ENCODE measurements at regions not wholly inside any gene's neighbourhood (a gene's known extent, or its start where the extent isn't known, plus 50 kb on each side); places are given as distances from the start of the nearest gene placed in this dataset.

GRCh38 chr12:112559784-112560183 lies 141.0 kb downstream of the PTPN11 start:
- DNase-seq (no peak), ATAC-seq (ENCODE audit: low read depth in 2 of 2) (no peak)
- Mint-ChIP-seq H3K4me3 (no peak overlapping the region), H3K9me3 (peaks cover 0 to 3% (median 0%) of the 10 kb centered on the region in 7 donors), H3K27ac (no peak overlapping the region), H3K27me3 (peaks cover 16% of the 10 kb centered on the region), H3K4me1 (peaks cover 0 to 2% (median 0%) of the 10 kb centered on the region in 4 donors), H3K36me3 (no peaks in the 10 kb centered on the region)
- Histone ChIP-seq H3K36me3 (ENCODE audit: control insufficient read depth, insufficient read depth, low read length) (no peaks in the 10 kb centered on the region), H3K27ac (ENCODE audit: insufficient read depth, low read length, poor library complexity, severe bottlenecking) (no peak overlapping the region), H3K4me3 (ENCODE audit: low read depth, low read length) (no peak overlapping the region), H3K9me3 (ENCODE audit: control insufficient read depth in 2 of 2, low read length in 2 of 2) (no peaks in the 10 kb centered on the region), H3K27me3 (ENCODE audit: control insufficient read depth, insufficient read depth, low read length) (peaks cover 5% of the 10 kb centered on the region), H3K4me1 (ENCODE audit: control insufficient read depth, insufficient read depth, low read length, poor library complexity, severe bottlenecking) (no peaks in the 10 kb centered on the region)

GRCh38 chr12:112564160-112564784 lies 145.5 kb downstream of the PTPN11 start:
- H3K27ac Mint-ChIP-seq = no peak overlapping the region
- Histone ChIP-seq H3K4me1 (ENCODE audit: control insufficient read depth, insufficient read depth, low read length, poor library complexity, severe bottlenecking) (no peaks in the 10 kb centered on the region), H3K9me3 (ENCODE audit: control insufficient read depth in 2 of 2, low read length in 2 of 2) (no peaks in the 10 kb centered on the region), H3K4me3 (ENCODE audit: low read depth, low read length) (no peak overlapping the region), H3K27ac (ENCODE audit: insufficient read depth, low read length, poor library complexity, severe bottlenecking) (no peak overlapping the region), H3K27me3 (ENCODE audit: control insufficient read depth, insufficient read depth, low read length) (peaks cover 2% of the 10 kb centered on the region), H3K36me3 (ENCODE audit: control insufficient read depth, insufficient read depth, low read length) (no peaks in the 10 kb centered on the region)
- no peaks in the 10 kb centered on the region for H3K36me3 Mint-ChIP-seq
- ATAC-seq (ENCODE audit: low read depth in 2 of 2) (no peak), DNase-seq (no peak)
- H3K27me3 Mint-ChIP-seq = peaks cover 15% of the 10 kb centered on the region
- no peak overlapping the region for H3K4me3 Mint-ChIP-seq
- peaks cover 0 to 2% (median 0%) of the 10 kb centered on the region in 4 donors for H3K4me1 Mint-ChIP-seq
- H3K9me3 Mint-ChIP-seq = peaks cover 0 to 8% (median 0%) of the 10 kb centered on the region in 7 donors

DNA sequence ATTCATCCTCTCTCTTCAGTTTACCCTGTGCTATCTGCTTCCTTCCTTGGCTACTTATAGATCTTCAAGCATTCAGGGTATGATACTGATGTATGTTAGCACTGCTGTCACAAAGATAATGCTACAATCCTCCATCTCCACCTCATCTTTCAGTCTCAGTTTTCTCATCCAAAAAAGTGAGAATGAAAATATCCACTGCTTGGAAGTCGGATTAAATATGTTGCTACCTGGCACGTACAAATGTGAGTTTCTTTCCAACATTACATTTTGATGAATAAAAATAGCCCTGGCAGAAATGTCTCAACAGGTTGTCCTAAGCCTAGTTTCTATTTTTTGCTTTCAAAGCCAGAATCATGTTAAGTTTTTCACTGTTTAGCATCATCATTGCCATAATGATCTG lies 149.9 kb downstream of the PTPN11 start:
- peaks cover 12% of the 10 kb centered on the region for H3K27me3 ChIP-seq (ENCODE audit: control insufficient read depth, insufficient read depth, low read length)
- Mint-ChIP-seq H3K9me3 (peaks cover 0 to 5% (median 0%) of the 10 kb centered on the region in 7 donors), H3K36me3 (no peaks in the 10 kb centered on the region), H3K27ac (peak overlapping the region in 1 of 3 donors; percentile 5), H3K27me3 (peaks cover 42% of the 10 kb centered on the region), H3K4me1 (no peaks in the 10 kb centered on the region), H3K4me3 (no peak overlapping the region)
- H3K27ac ChIP-seq (ENCODE audit: insufficient read depth, low read length, poor library complexity, severe bottlenecking) = no peak overlapping the region
- no peaks in the 10 kb centered on the region for H3K36me3 ChIP-seq (ENCODE audit: control insufficient read depth, insufficient read depth, low read length)
- no peak overlapping the region for H3K4me3 ChIP-seq (ENCODE audit: low read depth, low read length)
- no peak for DNase-seq
- no peaks in the 10 kb centered on the region for H3K4me1 ChIP-seq (ENCODE audit: control insufficient read depth, insufficient read depth, low read length, poor library complexity, severe bottlenecking)
- H3K9me3 ChIP-seq (ENCODE audit: control insufficient read depth in 2 of 2, low read length in 2 of 2) = no peaks in the 10 kb centered on the region
- no peak for ATAC-seq (ENCODE audit: low read depth in 2 of 2)

DNA sequence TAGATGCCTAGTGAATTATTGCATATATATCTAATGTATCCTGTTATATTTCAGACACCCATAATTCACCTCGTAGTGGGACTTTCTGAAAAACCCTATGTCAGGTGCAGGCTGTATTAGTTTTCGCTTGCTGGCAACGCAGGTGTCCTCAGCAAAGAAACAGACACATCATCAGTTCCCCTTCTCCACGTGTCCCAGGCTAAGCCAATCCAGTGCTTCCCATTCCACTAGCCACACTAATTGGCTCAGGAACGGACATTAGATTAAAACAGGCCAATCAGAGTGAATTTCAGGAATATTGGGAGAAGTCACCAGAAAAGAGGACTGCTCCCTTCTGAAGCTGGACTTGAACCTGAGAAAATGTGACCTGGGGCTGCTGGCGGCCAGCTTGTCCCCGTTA lies 151.3 kb downstream of the PTPN11 start:
- Histone ChIP-seq H3K27ac (ENCODE audit: insufficient read depth, low read length, poor library complexity, severe bottlenecking) (no peak overlapping the region), H3K36me3 (ENCODE audit: control insufficient read depth, insufficient read depth, low read length) (no peaks in the 10 kb centered on the region), H3K27me3 (ENCODE audit: control insufficient read depth, insufficient read depth, low read length) (peaks cover 12% of the 10 kb centered on the region), H3K4me1 (ENCODE audit: control insufficient read depth, insufficient read depth, low read length, poor library complexity, severe bottlenecking) (no peaks in the 10 kb centered on the region), H3K9me3 (ENCODE audit: control insufficient read depth in 2 of 2, low read length in 2 of 2) (no peaks in the 10 kb centered on the region), H3K4me3 (ENCODE audit: low read depth, low read length) (no peak overlapping the region)
- Mint-ChIP-seq H3K4me1 (no peaks in the 10 kb centered on the region), H3K27me3 (peaks cover 38% of the 10 kb centered on the region), H3K36me3 (no peaks in the 10 kb centered on the region), H3K27ac (no peak overlapping the region), H3K9me3 (peaks cover 0 to 5% (median 0%) of the 10 kb centered on the region in 7 donors), H3K4me3 (no peak overlapping the region)
- no peak for ATAC-seq (ENCODE audit: low read depth in 2 of 2)
- DNase-seq = no peak

- H3K36me3 ChIP-seq (ENCODE audit: control insufficient read depth, insufficient read depth, low read length) = no peaks in the 10 kb centered on the region
- H3K27me3 Mint-ChIP-seq = peaks cover 44% of the 10 kb centered on the region
- no peak overlapping the region for H3K4me3 Mint-ChIP-seq
- H3K27ac ChIP-seq (ENCODE audit: insufficient read depth, low read length, poor library complexity, severe bottlenecking) = no peak overlapping the region
- no peak overlapping the region for H3K27ac Mint-ChIP-seq
- H3K27me3 ChIP-seq (ENCODE audit: control insufficient read depth, insufficient read depth, low read length) = peaks cover 10% of the 10 kb centered on the region
- no peak for DNase-seq
- H3K9me3 ChIP-seq (ENCODE audit: control insufficient read depth in 2 of 2, low read length in 2 of 2) = no peaks in the 10 kb centered on the region
- H3K4me1 Mint-ChIP-seq = peaks cover 0 to 4% (median 0%) of the 10 kb centered on the region in 4 donors
- peaks cover 0 to 5% (median 0%) of the 10 kb centered on the region in 7 donors for H3K9me3 Mint-ChIP-seq
- H3K36me3 Mint-ChIP-seq = no peaks in the 10 kb centered on the region
- ATAC-seq (ENCODE audit: low read depth in 2 of 2) = no peak
- no peaks in the 10 kb centered on the region for H3K4me1 ChIP-seq (ENCODE audit: control insufficient read depth, insufficient read depth, low read length, poor library complexity, severe bottlenecking)
- no peak overlapping the region for H3K4me3 ChIP-seq (ENCODE audit: low read depth, low read length)
These were observed 154.4 kb downstream of the PTPN11 start for GRCh38 chr12:112573141-112573540.

DNA sequence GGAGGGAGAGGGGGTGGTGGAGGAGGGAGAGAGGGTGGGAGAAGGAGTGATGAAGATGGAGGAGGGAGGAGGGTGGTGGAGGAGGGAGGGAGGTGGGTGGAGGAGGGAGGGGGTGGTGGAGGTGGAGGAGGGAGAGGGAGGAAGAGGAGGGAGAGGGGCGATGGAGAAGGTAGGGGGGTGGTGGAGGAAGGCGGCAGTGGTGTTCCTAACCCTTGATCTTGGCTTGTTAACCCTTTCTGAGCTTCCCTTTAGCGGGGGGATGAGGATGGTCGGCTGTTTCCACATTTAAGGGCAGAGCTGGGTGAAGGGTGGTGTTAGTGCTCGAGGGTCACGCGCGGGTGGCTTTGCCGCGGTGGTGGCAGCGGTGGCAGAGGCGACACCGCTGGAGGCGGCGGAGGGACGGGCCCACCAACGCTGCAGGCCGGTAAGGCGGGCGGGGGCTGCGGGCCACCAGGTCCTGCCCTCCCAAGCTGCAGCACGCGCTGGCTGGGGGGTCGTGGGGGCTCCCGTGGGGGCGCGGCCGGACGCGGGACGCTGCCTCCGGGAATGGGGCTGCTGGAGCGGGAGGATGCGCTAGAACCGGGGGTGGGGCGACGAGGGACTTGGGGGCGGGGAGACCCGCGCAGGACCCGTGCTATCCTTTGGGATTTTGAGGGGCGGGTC lies 156.3 kb downstream of the PTPN11 start:
- ATAC-seq (ENCODE audit: low read depth in 2 of 2) (no peak), DNase-seq (no peak)
- Histone ChIP-seq H3K4me1 (ENCODE audit: control insufficient read depth, insufficient read depth, low read length, poor library complexity, severe bottlenecking) (no peaks in the 10 kb centered on the region), H3K27ac (ENCODE audit: insufficient read depth, low read length, poor library complexity, severe bottlenecking) (no peak overlapping the region), H3K9me3 (ENCODE audit: control insufficient read depth in 2 of 2, low read length in 2 of 2) (no peaks in the 10 kb centered on the region), H3K36me3 (ENCODE audit: control insufficient read depth, insufficient read depth, low read length) (no peaks in the 10 kb centered on the region), H3K27me3 (ENCODE audit: control insufficient read depth, insufficient read depth, low read length) (peaks cover 14% of the 10 kb centered on the region), H3K4me3 (ENCODE audit: low read depth, low read length) (no peak overlapping the region)
- Mint-ChIP-seq H3K4me1 (peaks cover 0 to 4% (median 0%) of the 10 kb centered on the region in 4 donors), H3K9me3 (peaks cover 0 to 5% (median 0%) of the 10 kb centered on the region in 7 donors), H3K36me3 (no peaks in the 10 kb centered on the region), H3K4me3 (no peak overlapping the region), H3K27ac (no peak overlapping the region), H3K27me3 (peaks cover 43% of the 10 kb centered on the region)

DNA sequence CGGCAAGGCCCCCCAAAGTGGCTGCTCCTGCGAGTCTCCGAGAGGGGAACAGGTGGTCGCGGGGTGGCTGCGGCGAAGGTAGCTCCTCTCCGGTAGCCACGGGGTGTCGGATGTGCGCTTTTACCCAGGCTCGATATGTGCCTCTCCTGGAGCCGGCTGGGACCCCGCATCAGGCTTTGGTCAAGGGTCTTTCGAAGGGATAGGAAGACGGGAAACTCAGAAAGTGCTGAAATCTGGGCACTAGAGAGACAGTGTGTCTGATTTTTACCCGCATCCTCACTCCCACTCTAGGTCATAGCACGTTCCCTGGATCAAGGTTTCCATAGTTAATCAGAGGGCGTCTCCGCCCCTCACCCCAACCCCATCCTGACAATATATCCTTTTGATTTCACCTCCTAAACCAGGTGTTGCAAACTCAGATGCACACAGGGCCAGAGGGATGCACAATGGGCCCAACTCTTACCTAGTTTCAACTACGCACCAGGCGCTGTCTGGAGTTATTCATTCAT lies 156.9 kb downstream of the PTPN11 start:
- Mint-ChIP-seq H3K27me3 (peaks cover 40% of the 10 kb centered on the region), H3K9me3 (peaks cover 0 to 5% (median 0%) of the 10 kb centered on the region in 7 donors), H3K27ac (no peak overlapping the region), H3K4me3 (peak overlapping the region in 1 of 4 donors; percentile 23), H3K36me3 (no peaks in the 10 kb centered on the region), H3K4me1 (peaks cover 0 to 4% (median 0%) of the 10 kb centered on the region in 4 donors)
- ATAC-seq (ENCODE audit: low read depth in 2 of 2) (no peak), DNase-seq (no peak)
- peaks cover 14% of the 10 kb centered on the region for H3K27me3 ChIP-seq (ENCODE audit: control insufficient read depth, insufficient read depth, low read length)
- no peak overlapping the region for H3K4me3 ChIP-seq (ENCODE audit: low read depth, low read length)
- no peaks in the 10 kb centered on the region for H3K9me3 ChIP-seq (ENCODE audit: control insufficient read depth in 2 of 2, low read length in 2 of 2)
- no peaks in the 10 kb centered on the region for H3K4me1 ChIP-seq (ENCODE audit: control insufficient read depth, insufficient read depth, low read length, poor library complexity, severe bottlenecking)
- no peak overlapping the region for H3K27ac ChIP-seq (ENCODE audit: insufficient read depth, low read length, poor library complexity, severe bottlenecking)
- no peaks in the 10 kb centered on the region for H3K36me3 ChIP-seq (ENCODE audit: control insufficient read depth, insufficient read depth, low read length)
